GM18861 (cell line): ENCODE measurements at regions not wholly inside any gene's neighbourhood (a gene's known extent, or its start where the extent isn't known, plus 50 kb on each side); places are given as distances from the start of the nearest gene placed in this dataset.
"Not testable (repeated sequence)": the region's sequence is repeated elsewhere in the genome, so short reads cannot be mapped to it uniquely, and the experiment has no call there.

ENCODE experiments used
- ATAC-seq: cut with Tn5 transposase; IDR thresholded peaks from one replicate; pipeline ENCODE4 v1.9.1; 2021; ENCODE audit not compliant: unreplicated experiment

DNA sequence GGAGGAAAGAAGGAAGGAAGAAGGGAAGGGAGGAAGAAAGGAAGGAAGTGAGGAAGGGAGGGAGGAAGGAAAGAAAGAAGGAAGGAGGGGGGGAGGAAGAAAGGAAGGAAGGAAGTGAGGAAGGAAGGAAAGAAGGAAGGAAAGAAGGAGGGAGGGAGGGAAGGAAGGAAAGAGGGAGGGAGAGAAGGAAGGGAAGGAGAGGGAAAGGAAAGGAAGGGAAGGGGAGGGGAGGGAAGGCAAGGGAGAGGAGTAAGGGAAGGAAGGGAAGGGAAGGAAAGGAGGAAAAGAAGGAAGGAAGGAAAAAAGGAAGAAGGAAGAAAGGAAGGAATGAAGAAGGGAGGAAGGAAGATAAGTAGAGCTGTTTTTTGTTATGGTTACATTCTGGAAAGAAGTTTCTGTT lies 141.2 kb downstream of the LRRC3B start:
- ATAC-seq = no peak

DNA sequence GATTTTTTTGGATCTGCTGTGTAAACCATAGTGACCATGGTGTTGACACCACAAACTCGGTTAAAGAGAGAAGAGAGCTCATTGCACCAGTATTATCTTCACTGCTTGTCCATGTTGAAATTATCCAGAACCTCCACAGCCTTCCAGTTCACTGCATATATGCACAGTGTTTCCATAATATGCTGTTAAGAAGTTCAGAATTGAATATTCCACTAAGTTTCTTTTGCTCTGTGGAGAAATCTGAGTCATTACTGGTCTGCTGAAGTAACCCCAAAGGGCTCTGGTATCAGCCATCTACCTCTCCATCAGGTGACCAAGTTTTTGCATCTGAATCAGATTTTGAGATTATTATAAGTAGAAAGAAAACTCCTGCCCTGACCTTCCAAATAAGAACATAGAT lies 143.5 kb downstream of the LRRC3B start:
- ATAC-seq = no peak

DNA sequence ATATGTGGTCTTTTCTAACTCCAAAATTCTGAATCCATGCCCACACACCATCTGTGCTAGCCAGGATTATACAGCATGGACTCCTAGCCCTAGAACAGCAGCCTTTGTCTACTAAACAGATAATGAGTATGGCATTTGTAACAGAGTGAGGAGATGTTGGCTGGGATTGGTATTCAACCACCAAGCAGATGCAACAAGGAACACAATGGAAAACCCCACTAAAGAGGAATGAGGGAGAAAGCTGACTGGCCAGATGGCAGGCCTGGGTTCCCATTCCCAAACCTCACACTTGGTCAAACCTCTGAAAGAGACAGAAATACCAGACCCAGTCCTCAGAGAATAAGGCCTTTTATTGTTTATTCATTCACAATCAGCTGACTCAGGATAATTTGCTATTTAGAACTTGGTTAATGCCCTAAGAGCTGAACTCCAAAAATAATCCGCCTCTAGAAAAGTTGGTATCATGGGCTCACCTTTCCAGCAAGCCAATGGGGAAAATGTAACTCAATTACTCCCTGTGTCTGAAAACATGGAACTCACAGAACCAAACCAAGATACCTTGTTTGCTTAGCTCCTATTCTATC lies 145.6 kb downstream of the LRRC3B start:
- no peak for ATAC-seq

DNA sequence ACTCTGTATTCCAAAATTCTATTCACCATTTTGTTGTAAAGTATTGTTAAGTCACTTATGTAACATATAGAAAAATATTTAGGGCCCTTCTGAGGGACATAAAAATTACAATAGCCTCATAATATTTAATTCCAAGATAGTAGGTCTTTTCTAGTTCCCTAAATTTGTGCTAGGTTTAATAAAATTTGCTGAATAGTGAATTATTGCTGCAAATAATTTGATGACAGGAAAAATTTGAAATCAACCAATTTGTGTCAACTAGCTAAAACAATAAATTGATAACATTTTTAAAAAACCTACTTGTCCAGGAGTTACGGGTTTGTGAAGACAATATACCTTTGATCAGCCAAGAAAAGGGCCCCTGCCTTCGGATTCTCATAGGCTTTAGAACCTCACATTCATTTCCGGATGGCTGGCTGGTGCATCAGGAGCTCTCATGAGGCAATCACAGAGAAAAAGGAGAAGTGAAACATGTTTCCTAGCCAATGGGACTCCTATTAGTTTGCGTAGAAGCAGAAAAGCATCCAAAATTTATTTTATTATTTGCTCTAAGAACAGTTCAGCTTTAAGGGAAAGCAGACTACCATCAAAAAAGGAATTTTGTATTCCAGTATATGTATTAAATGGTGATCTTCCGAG lies 177.2 kb downstream of the LRRC3B start:
- ATAC-seq = no peak

DNA sequence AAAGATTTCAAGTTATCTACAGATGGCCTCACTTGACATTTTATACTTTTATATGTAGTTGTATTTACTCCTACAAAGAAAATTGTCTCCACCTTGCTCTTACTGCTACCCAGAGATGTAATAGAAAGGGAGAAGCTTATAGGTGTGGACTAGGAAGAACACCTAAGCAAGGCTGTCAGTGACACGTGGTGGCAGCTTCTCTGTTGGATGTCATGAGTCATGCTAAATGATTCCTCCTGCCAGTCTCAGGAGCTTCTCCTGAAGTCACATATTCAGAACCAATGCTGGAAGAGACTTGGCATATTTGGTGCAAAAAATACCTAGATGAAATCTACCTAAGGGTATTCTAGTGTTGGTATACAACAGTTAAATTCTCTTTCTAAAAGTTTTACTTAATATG lies 184.7 kb downstream of the LRRC3B start:
- ATAC-seq = no peak

DNA sequence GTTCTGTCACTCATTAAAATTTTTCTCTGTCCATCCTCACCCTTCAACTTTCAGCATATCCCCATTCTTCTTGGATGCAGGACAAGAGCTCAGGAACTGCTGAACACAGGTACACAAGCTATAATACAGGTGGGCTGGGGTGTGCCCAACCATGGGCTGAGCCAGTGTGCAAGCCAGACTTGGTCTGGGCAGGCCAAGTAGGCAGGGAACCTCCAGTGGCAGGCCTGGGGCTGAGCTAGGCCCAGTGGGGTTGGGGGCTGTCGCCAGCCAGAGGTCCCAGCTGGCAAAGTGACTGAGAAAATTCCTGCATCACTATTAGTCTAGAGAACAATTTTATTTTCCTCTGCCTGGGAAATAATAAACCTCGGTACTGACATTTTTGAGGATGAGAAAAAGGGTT lies 202.9 kb downstream of the LRRC3B start:
- no peak for ATAC-seq

DNA sequence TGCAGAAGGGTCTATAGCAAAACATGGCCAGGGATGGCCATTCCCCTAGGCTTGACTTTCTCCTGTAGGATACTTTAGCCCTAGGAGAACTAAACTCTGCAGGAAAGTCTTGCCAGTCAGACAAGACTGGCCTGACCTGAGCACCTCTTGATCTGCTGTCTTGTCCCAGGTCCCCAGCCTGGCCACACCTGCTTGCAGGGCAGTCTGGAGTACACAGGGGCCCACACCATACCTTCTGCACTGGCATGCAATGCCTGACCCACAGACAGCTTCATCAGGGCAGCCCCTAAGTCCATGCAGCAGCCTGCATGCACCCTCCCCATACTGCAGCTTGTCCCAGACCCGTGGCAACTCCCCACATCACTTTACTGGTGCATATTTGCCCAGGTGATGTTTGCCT lies 204.6 kb downstream of the LRRC3B start:
- no peak for ATAC-seq

DNA sequence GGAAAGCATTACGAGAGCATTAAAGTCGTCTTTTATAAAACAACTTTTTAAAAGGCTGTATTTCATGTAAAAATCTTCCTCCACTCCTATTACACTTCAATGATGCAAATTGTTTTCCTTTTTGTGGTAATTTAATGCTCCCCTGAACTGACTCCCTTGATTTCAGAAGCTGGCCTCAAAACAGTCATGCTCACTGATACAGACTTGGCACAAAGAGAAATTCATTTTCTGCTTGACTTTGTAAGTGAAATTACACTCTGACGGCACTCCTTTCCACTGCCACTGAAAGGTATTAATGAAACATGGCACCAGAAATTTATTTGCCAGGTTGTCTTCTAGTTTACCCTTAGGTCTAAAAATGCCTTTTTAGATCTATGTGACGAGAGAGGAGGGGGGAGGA lies 215.5 kb downstream of the LRRC3B start:
- no peak for ATAC-seq

DNA sequence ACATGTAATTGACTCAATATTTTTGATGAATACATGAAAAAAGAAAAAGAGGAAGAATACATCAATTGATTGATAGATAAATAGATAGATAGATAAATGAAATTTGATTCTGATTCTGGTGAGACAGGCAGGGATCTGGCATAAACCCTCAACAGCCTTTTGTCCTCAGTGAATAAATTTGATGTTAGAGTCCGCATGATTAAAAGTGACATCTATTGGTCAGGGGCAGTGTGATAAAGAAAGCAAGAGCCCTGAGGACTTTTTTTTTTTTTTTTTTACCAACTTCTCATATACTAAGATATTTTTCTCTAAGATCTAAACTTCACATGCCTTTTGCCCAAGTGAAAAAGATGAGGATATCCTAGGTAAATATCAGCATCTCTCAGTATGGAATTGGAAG lies 216.4 kb downstream of the LRRC3B start:
- ATAC-seq = no peak

DNA sequence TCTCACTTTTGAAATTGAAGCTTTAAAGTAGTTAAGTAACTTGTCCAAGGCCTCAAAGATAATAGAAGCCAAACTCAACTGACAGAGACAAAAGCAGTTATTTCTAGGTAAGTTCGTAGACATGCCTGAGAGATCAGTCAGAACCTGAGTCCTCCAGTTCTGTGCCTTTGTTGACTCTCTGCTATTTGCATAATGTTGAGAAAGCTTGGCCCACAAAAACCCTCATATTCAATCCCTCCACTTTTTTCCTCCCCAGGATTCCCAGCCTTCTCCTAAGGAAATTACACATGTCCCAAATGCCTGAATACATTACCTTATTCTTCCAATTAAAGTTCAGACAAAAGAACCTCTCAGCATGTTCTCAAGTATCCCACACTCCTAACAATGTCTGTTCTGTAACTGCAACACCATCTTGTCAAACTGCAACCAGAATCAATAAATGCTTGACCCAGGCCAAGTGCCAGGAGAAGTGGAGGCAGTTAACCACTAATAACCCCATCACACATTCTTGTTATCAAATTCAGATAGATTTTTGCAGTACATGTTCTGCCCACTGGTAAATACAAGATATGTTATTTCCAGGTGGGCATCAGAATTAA lies 217.8 kb downstream of the LRRC3B start:
- ATAC-seq = no peak

DNA sequence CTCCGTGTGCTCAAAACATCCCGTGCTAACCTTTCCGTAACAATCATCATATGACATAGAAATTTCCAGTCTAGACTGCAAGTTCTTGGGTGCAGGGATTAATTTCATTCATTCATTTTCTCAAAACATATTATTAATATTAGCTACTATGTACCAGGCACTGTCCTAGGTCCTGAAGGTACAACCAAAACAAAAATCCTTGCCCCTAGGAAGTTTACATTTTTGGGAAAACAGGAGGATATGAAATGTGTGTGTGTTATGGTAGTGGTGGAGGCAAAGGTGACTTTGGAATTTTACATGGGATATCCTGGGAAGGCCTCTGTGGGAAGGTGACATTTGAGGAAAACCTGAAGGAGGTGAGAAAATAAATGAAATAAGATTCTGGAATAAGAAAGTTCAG lies 222.6 kb downstream of the LRRC3B start:
- ATAC-seq = no peak

DNA sequence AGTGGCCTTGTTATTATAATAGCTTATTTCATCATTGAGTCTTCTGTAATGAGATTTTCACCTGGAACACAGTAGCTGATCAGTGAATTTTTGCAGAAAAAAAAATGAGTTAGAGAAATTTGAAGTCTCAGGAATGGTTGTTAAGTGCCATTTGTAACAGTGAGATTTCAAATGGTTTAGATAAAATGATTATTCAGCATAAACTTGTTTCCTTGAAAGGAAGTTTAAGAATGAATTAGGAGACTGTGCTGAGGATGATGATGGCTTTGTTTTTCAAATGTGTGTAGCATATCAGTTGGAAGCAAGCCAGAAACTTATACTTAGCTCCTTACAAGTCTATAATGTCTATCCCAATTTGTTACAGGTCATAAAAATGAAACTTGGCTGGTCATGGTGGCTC lies 225.1 kb downstream of the LRRC3B start:
- no peak for ATAC-seq

DNA sequence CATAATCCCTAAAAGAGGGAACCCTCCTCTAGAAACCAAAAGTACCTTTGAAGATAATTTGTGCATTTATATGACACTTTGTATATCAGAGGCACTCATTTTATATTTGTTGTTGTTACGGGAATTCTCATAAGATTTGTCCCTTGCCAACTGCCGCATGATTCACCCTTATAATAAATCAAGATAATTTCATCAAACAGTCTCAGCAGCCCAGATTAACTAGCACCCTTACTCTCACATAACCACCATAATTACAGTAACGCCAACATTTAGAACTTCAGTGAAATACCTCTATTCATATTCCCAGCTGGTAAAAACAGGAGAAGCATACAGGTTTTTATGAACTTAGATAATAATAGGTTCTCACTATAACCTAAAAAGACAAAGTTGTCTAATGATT lies 271.9 kb downstream of the LRRC3B start:
- no peak for ATAC-seq

DNA sequence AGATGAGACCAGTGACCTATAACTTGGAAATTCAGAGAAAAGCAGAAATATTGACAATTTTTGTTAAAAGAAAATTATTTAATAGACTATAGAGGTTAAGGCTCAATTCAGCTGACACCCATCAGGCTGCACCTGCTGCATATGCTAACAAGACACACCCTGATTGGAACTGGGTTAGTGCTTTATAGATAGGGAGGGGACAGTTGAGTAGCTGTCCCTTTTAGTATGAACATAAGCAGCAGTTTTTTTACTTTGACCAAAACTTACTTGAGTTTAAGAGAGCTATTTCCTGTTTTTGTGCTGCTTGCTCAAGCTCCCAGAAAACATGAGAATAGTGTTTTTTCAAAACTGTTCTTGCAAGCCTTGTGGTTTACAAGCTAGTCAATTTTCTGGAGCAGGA lies 292.6 kb downstream of the LRRC3B start:
- ATAC-seq = no peak

DNA sequence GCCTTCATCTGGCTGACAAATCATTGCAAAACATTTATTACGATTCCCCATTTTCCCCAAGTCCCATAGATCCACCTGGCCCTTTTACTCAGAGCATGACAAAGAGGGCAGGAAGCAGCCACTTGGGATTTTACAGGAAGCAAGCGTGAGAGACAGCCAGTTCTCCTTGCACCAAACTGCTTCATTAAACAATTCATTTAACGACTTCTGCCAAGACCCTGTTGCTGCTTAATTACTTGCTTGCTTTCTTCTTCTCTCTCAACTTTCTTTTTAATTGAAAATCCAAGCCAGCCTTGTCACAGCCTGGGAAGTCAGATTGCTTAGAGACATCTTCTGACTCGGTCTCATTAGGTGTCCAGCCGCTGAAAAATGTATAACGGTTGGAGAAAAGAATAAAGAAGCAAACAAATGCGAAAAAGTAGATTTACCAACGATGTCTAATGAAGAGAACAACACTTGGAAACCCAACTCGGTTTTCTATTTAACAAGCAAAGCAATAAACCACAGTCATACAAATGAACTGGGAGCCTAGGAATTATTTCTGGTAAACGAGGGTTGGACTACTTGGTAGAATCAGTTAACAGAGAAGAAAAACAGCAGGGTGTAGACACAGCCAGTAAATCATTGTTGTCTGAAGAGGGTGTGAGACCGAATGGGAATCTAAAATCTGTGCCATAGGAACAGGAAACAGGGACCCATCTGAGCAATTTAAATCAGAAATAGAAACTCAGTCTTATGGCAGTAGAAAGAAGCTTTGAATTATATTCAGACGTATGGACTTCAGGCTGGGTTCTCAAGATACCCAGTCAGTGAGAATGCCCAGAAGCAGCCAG lies 298.3 kb downstream of the LRRC3B start:
- ATAC-seq = no peak

DNA sequence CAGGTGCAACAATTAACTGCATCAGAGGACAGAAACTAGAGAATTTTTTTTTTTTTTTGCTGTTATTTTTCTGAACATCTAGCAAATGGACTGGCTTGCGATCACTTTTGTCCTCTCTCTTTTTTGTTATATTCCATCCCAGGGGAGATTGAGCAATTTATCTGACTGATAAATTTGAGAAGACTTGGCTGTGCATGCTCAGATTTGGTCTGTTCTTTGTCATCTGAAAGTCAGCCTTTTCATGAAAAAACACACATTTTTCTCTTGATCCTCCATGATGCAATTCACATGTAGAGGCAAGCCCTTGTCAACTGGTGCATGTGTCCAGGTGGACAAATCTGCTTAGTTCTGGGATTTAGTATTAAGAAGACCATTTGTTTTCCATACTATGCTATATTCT lies 309.3 kb downstream of the LRRC3B start:
- ATAC-seq = no peak

DNA sequence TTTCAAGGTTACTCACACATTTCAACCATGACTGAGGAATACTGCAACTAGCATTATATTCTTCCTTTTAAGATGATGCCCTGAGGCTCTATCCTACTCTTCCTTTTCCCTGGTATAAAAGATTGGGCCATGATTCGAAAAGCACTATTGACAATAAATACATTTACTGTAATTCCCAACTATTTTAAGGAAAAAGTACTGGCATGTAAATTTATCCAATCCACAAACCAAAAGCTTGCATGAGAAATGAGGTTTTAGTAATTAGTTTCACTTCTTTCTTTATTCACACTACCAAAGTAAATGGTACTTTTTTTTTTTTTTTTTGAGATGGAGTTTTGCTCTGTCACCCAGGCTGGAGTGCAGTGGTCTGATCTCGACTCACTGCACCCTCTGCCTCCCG lies 310.2 kb downstream of the LRRC3B start:
- no peak for ATAC-seq

DNA sequence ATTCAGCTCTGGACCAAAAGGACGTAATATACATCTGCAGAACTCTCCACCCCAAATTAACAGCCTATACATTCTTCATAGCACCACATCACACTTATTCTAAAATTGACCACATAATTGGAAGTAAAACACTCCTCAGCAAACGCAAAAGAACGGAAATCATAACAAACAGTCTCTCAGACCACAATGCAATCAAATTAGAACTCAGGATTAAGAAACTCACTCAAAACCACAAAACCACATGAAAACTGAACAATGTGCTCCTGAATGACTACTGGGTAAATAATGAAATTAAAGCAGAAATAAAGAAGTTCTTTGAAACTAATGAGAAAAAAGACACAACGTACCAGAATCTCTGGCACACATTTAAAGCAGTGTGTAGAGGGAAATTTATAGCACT lies 322.9 kb downstream of the LRRC3B start:
- ATAC-seq = not testable (repeated sequence)

DNA sequence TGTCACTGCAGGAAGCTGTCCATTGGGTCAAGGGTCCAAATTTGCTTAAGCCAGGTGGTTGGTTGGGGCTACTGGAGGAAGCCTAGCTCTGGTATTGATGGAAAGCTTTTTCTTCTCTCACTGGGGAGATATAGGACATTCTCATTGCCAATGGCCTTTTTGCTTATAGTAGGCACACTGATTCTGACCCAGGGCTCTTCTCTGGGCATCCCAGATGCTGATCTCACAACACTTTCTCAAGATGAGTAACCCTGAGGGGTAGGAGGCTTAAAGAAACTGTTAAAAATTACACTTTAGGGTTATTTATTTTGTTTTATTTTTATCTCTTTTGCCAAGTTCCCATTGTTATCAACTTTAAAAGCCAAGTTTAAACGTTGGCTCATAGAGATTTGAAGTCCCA lies 337.8 kb downstream of the LRRC3B start:
- no peak for ATAC-seq

DNA sequence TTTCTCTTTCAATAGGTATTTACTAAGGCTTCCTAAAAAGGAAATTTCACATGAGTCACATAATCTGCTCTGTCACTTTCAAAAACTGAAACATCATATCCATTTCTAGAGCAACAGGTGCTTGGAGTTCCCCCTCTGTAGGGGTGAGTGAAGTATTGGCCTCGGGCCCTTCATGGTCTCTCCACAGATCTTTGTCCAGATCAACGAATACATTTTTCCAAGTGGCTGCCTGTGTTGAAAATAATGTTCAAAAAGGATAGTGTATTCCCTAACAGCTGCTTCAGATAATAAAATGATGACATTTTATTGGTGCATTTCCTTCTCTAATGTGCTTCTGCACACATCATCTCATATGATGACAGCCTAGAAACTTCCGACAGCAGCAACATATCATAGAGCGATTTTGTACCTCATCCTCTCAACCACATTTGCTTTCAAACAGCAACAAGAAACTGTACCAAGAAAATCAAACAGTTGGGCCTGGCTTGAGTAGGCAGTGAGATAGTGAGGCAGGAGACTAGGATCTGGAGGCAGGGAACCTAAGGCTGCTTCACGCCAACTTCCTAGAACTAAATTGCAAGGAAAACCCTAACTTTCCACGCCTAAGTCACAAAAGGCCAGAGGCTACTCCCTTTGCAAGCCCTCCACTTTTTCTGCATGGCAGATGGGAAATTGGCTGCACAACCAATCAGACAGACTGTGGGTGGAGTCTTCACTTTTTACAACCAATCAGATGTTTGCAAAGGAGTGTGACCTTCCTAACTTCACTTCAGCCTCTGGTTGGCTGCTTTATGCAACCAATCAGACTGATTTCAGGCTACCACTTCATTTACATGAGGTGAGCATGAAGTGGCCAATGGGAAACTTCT lies 340.2 kb downstream of the LRRC3B start:
- ATAC-seq = peak; percentile 95

DNA sequence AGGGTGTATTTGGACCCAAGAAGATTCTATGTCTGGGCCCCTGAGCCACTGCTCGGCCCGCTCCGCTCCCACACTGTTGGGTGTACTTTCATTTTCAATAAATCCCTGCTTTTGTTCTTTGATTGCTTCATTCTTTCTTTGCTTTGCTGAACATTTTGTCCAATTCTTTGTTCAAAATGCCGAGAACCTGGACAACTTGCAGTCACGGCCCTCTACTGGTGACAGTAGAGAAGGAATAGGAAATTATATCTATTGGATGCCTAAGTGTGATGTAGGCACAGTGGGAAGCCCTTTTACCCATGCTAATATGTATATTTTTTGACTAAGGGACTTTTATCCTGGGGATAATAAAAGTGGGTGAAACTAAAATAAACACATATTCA lies 340.8 kb downstream of the LRRC3B start:
- ATAC-seq = no peak
